H54 (cell line): ENCODE measurements at regions not wholly inside any gene's neighbourhood (a gene's known extent, or its start where the extent isn't known, plus 50 kb on each side); places are given as distances from the start of the nearest gene placed in this dataset.

Source experiments
- DNase-seq: peaks from one replicate; pipeline ENCODE4 v3.0.0; 2011; ENCODE audit warnings: low spot score, mixed read lengths; ENCODE audit not compliant: insufficient read length
- FAIRE-seq: peaks from 3 replicates; lab custom pipeline; 2011; peaks lifted over from hg19 to GRCh38; lab: Jason Lieb, UNC
- POLR2A ChIP-seq: IDR thresholded peaks from 2 replicates; pipeline ENCODE4 v1.6.1; 2011; ENCODE audit warnings: low read depth, mild to moderate bottlenecking, low read length

DNA sequence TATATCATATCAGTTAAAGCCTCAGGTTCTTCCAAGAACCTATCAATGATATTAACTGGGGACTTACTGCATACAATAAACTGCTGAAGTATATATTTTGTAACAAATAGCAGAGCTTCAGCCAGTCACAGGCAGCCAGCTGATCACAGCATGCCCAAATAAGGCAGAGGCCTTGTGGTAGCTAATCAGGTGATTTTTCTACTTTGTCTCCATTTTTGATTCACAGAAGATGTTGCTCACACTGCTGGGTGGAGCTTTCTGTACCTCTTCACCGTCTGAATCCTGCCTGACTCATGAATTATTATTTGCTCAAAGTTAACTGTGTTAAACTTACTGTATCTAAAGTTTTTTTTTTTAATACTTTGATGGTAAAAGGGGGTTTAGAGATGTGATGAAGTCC is 357.4 kb downstream of the PSAT1 start:
- FAIRE-seq (peak; percentile 70), DNase-seq (no peak)
- TF ChIP-seq POLR2A, result no peak

DNA sequence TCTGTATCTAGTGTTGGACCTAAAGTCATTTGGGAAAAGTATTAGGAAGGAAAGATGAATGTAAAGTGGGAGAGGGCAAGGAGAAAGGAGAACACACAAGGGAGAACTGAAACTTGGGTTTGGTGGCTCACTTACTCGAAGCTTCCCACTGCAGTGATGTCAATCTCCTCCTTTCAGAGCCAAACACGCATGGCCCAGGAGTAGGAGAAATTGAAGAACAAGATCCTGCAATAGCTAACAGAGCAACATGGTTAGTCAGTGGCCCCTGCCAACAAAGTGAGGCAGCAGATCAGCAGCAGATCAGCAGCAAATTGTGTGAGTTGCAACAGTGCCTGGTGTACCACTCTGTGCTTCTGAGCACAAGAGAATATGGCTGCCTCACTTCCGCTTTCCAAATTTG is 366.4 kb downstream of the PSAT1 start:
- TF ChIP-seq POLR2A, result no peak
- no peak for FAIRE-seq
- no peak for DNase-seq

DNA sequence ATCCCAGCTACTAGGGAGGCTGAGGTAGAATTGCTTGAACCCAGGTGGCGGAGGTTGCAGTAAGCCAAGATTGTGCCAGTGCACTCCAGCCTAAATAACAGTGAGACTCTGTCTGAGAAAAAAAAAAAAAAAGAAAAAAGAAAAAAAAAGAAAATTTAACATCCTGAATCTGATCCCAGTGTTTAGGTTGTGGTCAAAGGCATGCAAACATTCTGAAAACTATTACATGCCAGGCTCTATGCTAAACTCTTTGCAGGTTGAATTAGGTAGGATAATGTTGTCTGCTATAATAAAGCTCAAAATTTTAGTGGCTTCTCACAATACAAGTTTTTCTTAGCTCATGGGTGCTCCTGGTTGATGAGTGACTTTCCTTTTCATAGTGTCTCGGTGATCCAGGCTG is 367.4 kb downstream of the PSAT1 start:
- DNase-seq (no peak), FAIRE-seq (no peak)
- TF ChIP-seq POLR2A, result no peak

DNA sequence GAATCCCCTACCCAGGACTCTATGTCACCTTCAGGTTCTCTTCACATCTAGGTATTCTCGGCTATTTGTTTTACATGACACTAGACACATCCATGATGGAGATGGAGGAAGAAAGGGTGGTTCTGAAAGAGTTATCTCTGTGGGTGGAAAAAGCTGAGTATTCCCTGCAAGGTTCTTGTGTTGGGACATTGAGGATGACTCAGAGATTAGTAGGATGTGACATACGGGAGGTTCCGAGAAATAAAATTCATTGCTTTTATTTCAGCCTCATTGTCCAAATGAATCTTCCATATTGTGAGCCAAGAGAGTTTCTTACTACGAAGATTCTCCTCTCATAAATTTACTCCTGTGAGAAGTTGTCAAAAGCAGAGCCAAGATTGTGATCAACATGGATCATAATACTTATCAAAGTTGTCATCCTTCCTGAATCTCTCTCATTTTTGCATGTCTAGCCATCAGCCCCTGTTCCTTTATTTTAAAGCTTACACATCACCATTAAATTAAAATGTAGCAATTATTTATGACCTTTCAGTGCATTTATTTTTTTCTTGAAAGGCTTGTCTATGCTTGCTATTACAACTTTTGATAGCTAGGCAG is 370.0 kb downstream of the PSAT1 start:
- no peak for TF ChIP-seq POLR2A
- no peak for DNase-seq
- peak; percentile 84 for FAIRE-seq

DNA sequence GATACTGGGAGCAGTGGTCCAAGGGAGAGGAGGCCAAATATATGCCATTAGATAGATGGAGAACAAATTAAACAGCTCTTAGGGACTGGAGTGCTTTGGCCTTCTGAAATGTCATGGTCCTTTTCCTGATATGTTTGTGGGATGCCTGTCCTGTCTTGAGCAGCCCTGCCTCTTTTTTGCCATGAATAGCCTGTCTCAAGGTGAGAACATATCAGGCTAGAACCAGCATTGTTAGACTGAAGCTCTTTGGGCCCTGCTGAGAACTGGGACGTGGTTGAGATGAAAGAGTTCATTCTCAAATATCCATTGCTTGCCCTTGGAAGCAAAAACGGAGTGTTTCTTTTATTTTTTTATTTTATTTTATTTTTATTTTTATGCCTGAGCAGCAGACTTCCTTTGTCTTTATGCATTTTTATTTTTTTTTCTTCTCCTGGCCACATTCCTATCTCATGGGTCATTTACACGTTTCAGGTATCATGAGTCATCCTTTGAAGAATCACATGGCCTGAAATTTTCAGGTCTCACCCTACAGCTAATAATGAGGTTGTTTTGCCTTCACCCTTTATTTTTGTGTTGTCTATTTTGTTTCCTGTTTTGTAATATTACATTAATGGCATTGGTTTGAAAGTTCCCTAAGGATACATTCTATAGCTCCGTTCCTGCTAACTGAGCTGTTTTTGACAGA is 371.4 kb downstream of the PSAT1 start:
- DNase-seq, result no peak
- no peak for TF ChIP-seq POLR2A
- peak; percentile 67 for FAIRE-seq

DNA sequence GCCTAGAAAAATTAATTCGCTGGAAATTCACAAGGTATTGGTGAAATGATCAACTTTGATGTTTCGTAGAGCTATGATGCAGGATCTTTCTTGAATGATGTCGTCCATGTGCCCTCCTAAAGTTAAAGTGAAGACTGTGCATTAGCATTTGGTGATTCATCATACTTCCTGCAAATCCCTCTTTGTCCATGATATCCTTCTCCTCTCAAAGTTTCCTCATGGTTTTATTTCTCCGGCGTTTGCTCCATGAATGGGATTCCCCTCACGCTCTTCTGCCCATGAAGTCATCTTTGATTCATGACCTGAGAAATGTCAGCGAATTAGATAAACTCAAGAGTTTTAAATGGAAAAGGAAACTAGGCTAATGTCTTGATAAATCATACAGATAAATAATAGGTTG is 372.7 kb downstream of the PSAT1 start:
- FAIRE-seq, result no peak
- no peak for DNase-seq
- TF ChIP-seq POLR2A, result no peak

DNA sequence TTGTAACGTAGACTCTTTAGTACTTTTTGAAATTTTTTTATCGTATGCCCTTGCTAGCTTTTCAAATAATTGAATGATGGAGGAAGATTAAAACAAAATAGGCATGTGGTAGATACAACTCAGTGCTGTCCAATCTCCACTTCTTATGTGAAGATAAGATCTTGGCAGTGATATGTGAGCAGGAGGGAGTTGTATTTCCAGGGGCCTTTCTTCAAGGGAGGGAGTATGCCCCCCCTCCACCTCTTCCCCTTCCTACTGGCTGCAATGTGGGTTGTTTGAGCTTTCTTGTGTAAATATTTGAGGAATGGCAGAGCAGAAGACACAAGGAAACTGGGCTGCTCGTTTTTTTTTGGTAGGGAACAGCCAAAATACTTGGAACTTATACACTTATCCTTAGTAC is 374.9 kb downstream of the PSAT1 start:
- no peak for DNase-seq
- TF ChIP-seq POLR2A, result no peak
- peak; percentile 64 for FAIRE-seq

DNA sequence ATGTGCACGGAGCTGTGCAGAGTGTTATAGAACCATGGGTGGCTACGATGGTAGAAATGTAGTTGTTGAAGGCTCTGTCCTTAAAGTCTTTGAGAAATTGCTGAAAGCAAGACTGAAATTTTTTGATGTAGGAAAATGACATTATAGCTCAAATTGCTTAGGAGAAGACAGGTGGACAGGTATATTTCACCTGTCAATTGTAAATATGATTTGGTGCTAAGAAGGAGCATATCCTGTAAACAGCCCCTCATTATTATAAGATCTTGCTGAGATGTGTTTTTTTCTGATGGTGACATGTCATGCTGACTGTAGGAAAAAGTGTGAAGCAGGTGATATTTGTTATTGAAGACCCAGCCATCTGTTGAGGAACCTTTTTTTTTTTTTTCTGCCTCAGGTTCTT is 377.9 kb downstream of the PSAT1 start:
- no peak for DNase-seq
- TF ChIP-seq POLR2A, result no peak
- peak; percentile 73 for FAIRE-seq

DNA sequence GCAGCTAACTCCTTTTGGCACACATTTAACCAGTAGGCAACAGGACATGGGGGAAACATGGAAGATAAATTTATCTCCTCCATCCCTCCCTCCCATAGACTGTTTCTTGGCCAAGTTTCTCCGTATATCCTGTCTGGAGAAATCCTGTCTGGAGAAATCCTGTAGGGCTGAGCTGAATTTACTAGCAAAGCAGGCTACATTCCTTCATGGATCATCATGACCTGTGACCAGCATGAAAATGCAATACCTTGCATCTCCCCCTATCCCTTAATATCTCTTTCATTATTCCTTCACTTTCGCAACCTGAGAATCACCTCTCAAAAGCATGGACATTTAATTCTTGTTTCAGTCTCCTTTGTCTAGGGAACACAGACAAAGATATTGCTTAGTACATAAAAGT is 379.1 kb downstream of the PSAT1 start:
- no peak for TF ChIP-seq POLR2A
- FAIRE-seq (peak; percentile 79), DNase-seq (no peak)

DNA sequence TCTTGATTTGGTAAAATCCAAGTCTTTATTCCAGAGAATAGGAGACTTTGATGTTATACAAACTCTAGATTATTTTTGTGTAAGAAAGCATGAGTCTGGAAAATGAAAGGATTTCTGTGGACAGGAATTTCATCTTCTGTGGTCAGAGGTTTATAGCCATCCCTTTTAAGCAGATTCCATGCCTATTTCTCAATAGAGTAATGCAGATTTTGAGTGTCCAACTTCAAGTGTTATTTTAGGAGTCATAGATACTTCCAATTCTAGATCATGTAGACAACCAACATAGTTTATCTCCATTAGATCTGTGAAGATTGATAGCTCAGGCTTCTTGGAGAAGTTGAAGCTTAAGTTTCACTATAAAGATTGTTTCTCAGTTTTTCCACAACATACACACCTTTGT is 379.7 kb downstream of the PSAT1 start:
- FAIRE-seq, result no peak
- no peak for DNase-seq
- TF ChIP-seq POLR2A, result no peak

DNA sequence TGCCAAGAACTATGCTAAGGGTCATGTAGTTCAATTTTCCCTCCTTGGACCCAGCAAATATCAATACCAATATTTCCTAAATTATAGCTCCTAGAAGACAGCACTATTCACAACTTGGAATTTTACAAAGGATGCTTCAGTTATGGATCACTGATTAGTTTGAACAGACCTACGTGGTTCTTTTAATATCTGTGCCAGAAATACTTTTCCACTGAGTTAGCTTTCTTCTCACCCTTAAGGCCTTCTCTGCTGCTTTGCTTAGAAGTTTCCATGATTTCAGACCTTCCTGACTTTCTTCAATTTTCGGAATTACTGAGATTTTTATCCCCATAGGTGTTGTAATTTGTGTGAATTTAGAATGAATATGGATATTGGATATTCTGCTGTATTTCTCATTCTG is 380.4 kb downstream of the PSAT1 start:
- no peak for TF ChIP-seq POLR2A
- DNase-seq (no peak), FAIRE-seq (no peak)

DNA sequence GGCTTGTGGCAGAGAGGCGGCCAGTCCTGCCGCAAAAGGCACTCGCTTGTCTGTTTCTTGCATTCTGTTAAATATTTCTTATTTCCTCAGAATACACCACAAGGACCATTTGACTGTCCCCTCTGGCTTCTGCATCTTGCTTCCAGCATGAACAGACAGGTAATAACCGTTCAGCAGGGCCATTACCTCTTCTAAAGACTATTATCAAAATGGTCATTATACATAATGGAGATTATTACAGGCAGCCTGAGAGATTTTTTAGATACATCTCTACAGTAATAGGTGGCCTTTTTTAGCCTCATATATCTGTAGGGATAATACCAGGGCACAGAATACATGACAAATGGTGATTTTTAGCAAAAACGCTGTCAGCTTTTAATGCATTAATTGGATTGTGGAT is 382.0 kb downstream of the PSAT1 start:
- FAIRE-seq (no peak), DNase-seq (no peak)
- TF ChIP-seq POLR2A, result no peak

DNA sequence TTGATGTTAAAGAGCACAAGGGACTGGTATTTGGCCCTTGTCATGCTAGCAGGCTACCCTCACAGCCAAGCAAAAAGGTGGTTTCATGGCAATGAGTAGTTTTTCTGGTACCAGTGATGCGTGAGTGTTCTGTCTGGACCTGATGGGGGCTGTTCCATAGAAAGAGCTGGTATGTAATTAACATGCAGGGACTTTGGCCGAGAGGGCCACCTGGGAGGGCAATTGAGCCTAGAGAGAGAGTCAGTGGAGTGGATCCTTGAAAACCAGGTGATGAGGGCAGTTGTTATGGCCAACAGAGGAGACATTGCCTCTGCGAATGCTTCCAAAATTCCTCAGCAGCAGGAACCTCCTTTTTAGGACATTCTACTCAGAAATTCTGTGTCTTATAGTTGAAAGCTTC is 383.3 kb downstream of the PSAT1 start:
- TF ChIP-seq POLR2A, result no peak
- FAIRE-seq (peak; percentile 65), DNase-seq (no peak)

DNA sequence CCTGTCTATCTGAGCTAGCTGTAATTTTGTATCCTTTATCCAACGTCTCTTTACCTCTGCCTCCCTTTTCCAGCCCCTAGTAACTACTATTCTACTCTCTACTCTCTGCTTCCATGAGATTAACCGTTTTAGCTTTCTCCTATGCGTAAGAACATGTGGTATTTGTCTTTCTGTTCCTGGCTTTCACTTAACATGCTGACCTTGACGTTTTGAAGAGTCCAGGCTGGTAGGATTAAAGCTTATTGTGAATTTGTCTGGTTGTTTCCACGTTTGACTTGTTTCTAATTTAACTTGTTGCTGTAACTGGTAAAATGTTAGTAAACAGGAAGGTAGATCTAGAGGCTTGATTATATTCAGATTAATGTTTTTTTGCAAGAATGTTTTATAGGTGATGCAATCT is 385.3 kb downstream of the PSAT1 start:
- peak; percentile 89 for FAIRE-seq
- DNase-seq, result no peak
- no peak for TF ChIP-seq POLR2A

DNA sequence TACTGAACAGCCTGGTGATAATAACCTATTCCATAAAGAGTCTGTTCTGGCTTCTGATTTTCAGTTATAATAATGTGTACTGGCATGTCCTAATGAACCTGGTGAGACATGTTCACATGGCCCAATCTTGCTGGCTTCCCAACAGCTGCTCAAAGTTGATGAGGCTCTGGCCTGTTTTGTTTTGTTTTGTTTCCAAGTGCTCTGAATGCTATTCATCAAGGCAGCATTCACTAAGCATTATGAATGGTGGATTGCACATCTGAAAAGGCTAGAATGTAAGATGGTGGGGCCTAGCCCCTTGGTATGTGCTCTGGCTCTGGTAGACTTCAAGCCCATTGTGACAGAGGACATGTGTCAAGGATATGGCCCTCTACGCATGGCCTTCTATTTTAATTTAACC is 388.5 kb downstream of the PSAT1 start:
- no peak for DNase-seq
- peak; percentile 50 for FAIRE-seq
- no peak for TF ChIP-seq POLR2A
